ENCODE measurements at regions not wholly inside any gene's neighbourhood (a gene's known extent, or its start where the extent isn't known, plus 50 kb on each side); places are given as distances from the start of the nearest gene placed in this dataset.

GRCh38 chr11:130999992-131000770, 83.9 kb upstream of the SNX19 start:
- ChIA-PET POLR2A (no interaction called here), CTCF (interaction anchor here (1.0 kb wide), 1 partner anchor 76 kb away, joined by 3 read pairs; no protein-coding TSS in a partner anchor)
- H3K36me3 ChIP-seq (ENCODE audit: control insufficient read depth, insufficient read depth, low read length) = no peaks in the 10 kb centered on the region
- TF ChIP-seq POLR2AphosphoS5 (IDR thresholded peaks at IDR 0.05; ENCODE audit: low read depth, low read length) (peak; percentile 61; the same call in 1 of the 2 replicates), REST (IDR thresholded peaks at IDR 0.05; ENCODE audit: insufficient read depth in 1 of 2, low read depth in 2 of 2, low read length in 1 of 2) (no peak), CTCF (IDR thresholded peaks at IDR 0.05) (no peak)
- no TSS peak for BruUV-seq (replicated peaks)
- in situ Hi-C loops (cut with HindIII; ENCODE audit: low pct_unique_long_range_greater_than_20kb, low sequenced_read_pairs) = no loop called here
- H3K9me3 ChIP-seq (ENCODE audit: control insufficient read depth, insufficient read depth, low read depth, low read length) = peaks cover 6% of the 10 kb centered on the region; the same call in 1 of the 2 replicates
- no peaks in the 10 kb centered on the region for H3K27me3 ChIP-seq (ENCODE audit: control insufficient read depth, insufficient read depth, low read length)
- peak; percentile 93 for ATAC-seq
- H3K4me3 ChIP-seq (ENCODE audit: low read depth in 2 of 2, low read length in 2 of 2) = no peak overlapping the region
- peaks cover 2% of the 10 kb centered on the region; the same call in 1 of the 2 replicates for H3K4me1 ChIP-seq (ENCODE audit: control insufficient read depth, insufficient read depth, low read length)
- intact Hi-C loops (cut with micrococcal nuclease; ENCODE audit: unreplicated experiment) = no loop called here
- DNase-seq (ENCODE audit: low read depth, low spot score) = peak; percentile 87
- no peak overlapping the region for H3K27ac ChIP-seq (ENCODE audit: low read length)

DNA sequence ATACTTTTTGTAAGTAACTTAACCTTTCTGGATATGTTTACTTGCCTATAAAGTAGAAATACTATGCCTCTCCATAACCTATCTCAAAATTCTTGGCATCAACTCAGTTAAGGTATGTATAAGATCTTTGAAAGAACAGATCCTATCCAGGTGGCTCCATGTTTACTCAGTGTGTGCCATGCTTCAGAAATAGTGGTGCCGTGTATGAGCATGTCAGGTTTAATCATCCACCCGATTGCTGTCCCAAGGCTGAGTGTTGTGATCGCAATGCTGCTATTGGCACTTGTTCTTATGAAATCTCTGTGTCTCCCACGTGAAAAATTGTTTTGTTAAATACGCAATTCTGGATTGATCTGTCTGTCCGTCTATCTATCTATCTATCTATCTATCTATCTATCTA, 85.9 kb upstream of the SNX19 start:
- Histone ChIP-seq H3K27ac (ENCODE audit: low read length) (no peak overlapping the region), H3K4me1 (ENCODE audit: control insufficient read depth, insufficient read depth, low read length) (peaks cover 2% of the 10 kb centered on the region; the same call in 1 of the 2 replicates), H3K9me3 (ENCODE audit: control insufficient read depth, insufficient read depth, low read depth, low read length) (peaks cover 6% of the 10 kb centered on the region; the same call in 1 of the 2 replicates), H3K36me3 (ENCODE audit: control insufficient read depth, insufficient read depth, low read length) (no peaks in the 10 kb centered on the region), H3K4me3 (ENCODE audit: low read depth in 2 of 2, low read length in 2 of 2) (no peak overlapping the region), H3K27me3 (ENCODE audit: control insufficient read depth, insufficient read depth, low read length) (no peaks in the 10 kb centered on the region)
- intact Hi-C loops (cut with micrococcal nuclease; ENCODE audit: unreplicated experiment) (no loop called here), in situ Hi-C loops (cut with HindIII; ENCODE audit: low pct_unique_long_range_greater_than_20kb, low sequenced_read_pairs) (no loop called here)
- DNase-seq (ENCODE audit: low read depth, low spot score) = no peak
- ChIA-PET CTCF (no interaction called here), POLR2A (no interaction called here)
- BruUV-seq (replicated peaks) = no TSS peak
- no peak for ATAC-seq
- no peak for TF ChIP-seq SIN3A (IDR thresholded peaks at IDR 0.05; ENCODE audit: borderline replicate concordance, insufficient read depth, low read depth, low read length)
- no peak for TF ChIP-seq TCF7L2 (IDR thresholded peaks at IDR 0.05; ENCODE audit: low read depth, low read length)
- TF ChIP-seq POLR2AphosphoS5 (IDR thresholded peaks at IDR 0.05; ENCODE audit: low read depth, low read length) = no peak
- no peak for TF ChIP-seq CTCF (IDR thresholded peaks at IDR 0.05)
- no peak for TF ChIP-seq REST (IDR thresholded peaks at IDR 0.05; ENCODE audit: insufficient read depth in 1 of 2, low read depth in 2 of 2, low read length in 1 of 2)
